NCI-H510A treated with DMSO at 0.1 percent for 48 hours (cell line): ENCODE measurements at regions not wholly inside any gene's neighbourhood (a gene's known extent, or its start where the extent isn't known, plus 50 kb on each side); places are given as distances from the start of the nearest gene placed in this dataset.
A peak's percentile ranks its signal among the peaks of the same experiment; 100 is the strongest.

Experiments used
- DNase-seq: peaks from one replicate; lab custom pipeline; 2025; lab: John Stamatoyannopoulos, UW

- no peak for DNase-seq
Measured at GRCh38 chr6:163985710-163986109, 571.2 kb downstream of the QKI start.

- no peak for DNase-seq
Measured at GRCh38 chr6:163985040-163985439, 570.5 kb downstream of the QKI start.

- DNase-seq: no peak
Measured at GRCh38 chr6:163984124-163984936, 569.8 kb downstream of the QKI start.

- no peak for DNase-seq
Measured at GRCh38 chr6:163983679-163984078, 569.2 kb downstream of the QKI start.

GRCh38 chr6:163974322-163974721 lies 559.8 kb downstream of the QKI start:
- no peak for DNase-seq

GRCh38 chr6:163971841-163972838 lies 557.6 kb downstream of the QKI start:
- DNase-seq: no peak

GRCh38 chr6:163970846-163971564 lies 556.5 kb downstream of the QKI start:
- DNase-seq: no peak

- no peak for DNase-seq
Measured at GRCh38 chr6:163965426-163966348, 551.2 kb downstream of the QKI start.

GRCh38 chr6:163964789-163965188 lies 550.3 kb downstream of the QKI start:
- no peak for DNase-seq

- DNase-seq: no peak
Measured at GRCh38 chr6:163963205-163964120, 548.9 kb downstream of the QKI start.

- DNase-seq: peak; percentile 47
Measured at GRCh38 chr6:163962627-163963117, 548.2 kb downstream of the QKI start.

GRCh38 chr6:163960128-163960527 lies 545.6 kb downstream of the QKI start:
- no peak for DNase-seq

GRCh38 chr6:163958646-163959045 lies 544.1 kb downstream of the QKI start:
- no peak for DNase-seq

GRCh38 chr6:163956571-163957407 lies 542.3 kb downstream of the QKI start:
- DNase-seq: peak; percentile 47

- peak; percentile 32 for DNase-seq
Measured at GRCh38 chr6:163955756-163956155, 541.2 kb downstream of the QKI start.

GRCh38 chr6:163955096-163955495 lies 540.6 kb downstream of the QKI start:
- DNase-seq: no peak

- no peak for DNase-seq
Measured at GRCh38 chr6:163954088-163954775, 539.7 kb downstream of the QKI start.

- DNase-seq: no peak
Measured at GRCh38 chr6:163952005-163952404, 537.5 kb downstream of the QKI start.
